WTC11 (cell line): ENCODE measurements at regions not wholly inside any gene's neighbourhood (a gene's known extent, or its start where the extent isn't known, plus 50 kb on each side); places are given as distances from the start of the nearest gene placed in this dataset.

Experiments
- ATAC-seq: fragments of 200-7000 bp; cut with Tn5 transposase; 2 replicates; pipeline ENCODE4 v1.10.0; 2021; ENCODE audit warnings: mild to moderate bottlenecking, moderate library complexity
- CTCF ChIA-PET: fragments of 300-600 bp; sonication (Branson Sonifier 250); formaldehyde crosslinking; loops from one replicate; lab custom pipeline; 2021; ENCODE audit warnings: antibody characterized with exemption; lab: Charles Lee
- POLR2A ChIA-PET: fragments of 350-600 bp; sonication (Branson Sonifier 250); formaldehyde crosslinking; loops from one replicate; lab custom pipeline; 2021; ENCODE audit warnings: antibody characterized with exemption; lab: Charles Lee
- DNase-seq: peaks from one replicate; pipeline ENCODE4 v3.0.0; 2021; ENCODE audit warnings: low spot score
- H3K27ac Mint-ChIP-seq: 2 replicates; pipeline ENCODE4 v1.8.0; 2021; ENCODE audit warnings: mixed read lengths
- H3K27me3 Mint-ChIP-seq: 2 replicates; pipeline ENCODE4 v1.8.0; 2021; ENCODE audit warnings: low read depth, mild to moderate bottlenecking, moderate library complexity, mixed read lengths
- H3K36me3 Mint-ChIP-seq: 2 replicates; pipeline ENCODE4 v1.8.0; 2021; ENCODE audit warnings: mixed read lengths
- H3K4me1 Mint-ChIP-seq: 2 replicates; pipeline ENCODE4 v1.8.0; 2022; ENCODE audit warnings: mixed read lengths
- H3K4me3 Mint-ChIP-seq: 2 replicates; pipeline ENCODE4 v1.8.0; 2021; ENCODE audit warnings: mild to moderate bottlenecking, moderate library complexity, mixed read lengths
- H3K9me3 Mint-ChIP-seq: 2 replicates; pipeline ENCODE4 v1.8.0; 2021; ENCODE audit warnings: mixed read lengths
- EMX1 ChIP-seq: fragments of 250-450 bp; sonication (Bioruptor Pico); IDR thresholded peaks from 2 replicates; pipeline ENCODE4 v1.8.0; 2021; ENCODE audit warnings: mild to moderate bottlenecking
- FOXP1 ChIP-seq: sonication (generic); formaldehyde crosslinking; IDR thresholded peaks from 2 replicates; pipeline ENCODE4 v1.8.0; 2022; ENCODE audit warnings: missing genetic modification reagents, mild to moderate bottlenecking, moderate library complexity, borderline replicate concordance
- GABPB1 ChIP-seq: sonication (generic); formaldehyde crosslinking; IDR thresholded peaks from 2 replicates; pipeline ENCODE4 v1.8.1; 2023; ENCODE audit warnings: mild to moderate bottlenecking, missing genetic modification reagents
- IRF1 ChIP-seq: sonication (generic); formaldehyde crosslinking; IDR thresholded peaks from 2 replicates; pipeline ENCODE4 v1.8.0; 2023; ENCODE audit warnings: missing genetic modification reagents
- JAZF1 ChIP-seq: fragments of 250-450 bp; sonication (Bioruptor Pico); IDR thresholded peaks from 2 replicates; pipeline ENCODE4 v1.9.0; 2021; ENCODE audit warnings: moderate library complexity, mild to moderate bottlenecking, inconsistent platforms
- KAT7 ChIP-seq: sonication (generic); formaldehyde crosslinking; IDR thresholded peaks from 2 replicates; pipeline ENCODE4 v1.8.1; 2023; ENCODE audit warnings: missing genetic modification reagents, mild to moderate bottlenecking, borderline replicate concordance
- MYBL2 ChIP-seq: sonication (generic); formaldehyde crosslinking; IDR thresholded peaks from 2 replicates; pipeline ENCODE4 v1.8.1; 2023; ENCODE audit warnings: mild to moderate bottlenecking, moderate library complexity, missing genetic modification reagents
- NFYB ChIP-seq: sonication (generic); formaldehyde crosslinking; conservative IDR thresholded peaks from 2 replicates; pipeline ENCODE4 v1.8.0; 2022; ENCODE audit warnings: low read depth, missing genetic modification reagents
- RELA ChIP-seq: sonication (generic); formaldehyde crosslinking; IDR thresholded peaks from 2 replicates; pipeline ENCODE4 v1.8.1; 2022; ENCODE audit warnings: missing genetic modification reagents, mild to moderate bottlenecking, borderline replicate concordance
- SMAD4 ChIP-seq: sonication (generic); formaldehyde crosslinking; IDR thresholded peaks from 2 replicates; pipeline ENCODE4 v1.8.0; 2022; ENCODE audit warnings: mild to moderate bottlenecking, missing genetic modification reagents
- TCF7 ChIP-seq: sonication (generic); formaldehyde crosslinking; IDR thresholded peaks from 2 replicates; pipeline ENCODE4 v1.8.0; 2022; ENCODE audit warnings: mild to moderate bottlenecking, low read depth, missing genetic modification reagents, moderate library complexity
- TEAD4 ChIP-seq: sonication (generic); formaldehyde crosslinking; IDR thresholded peaks from 2 replicates; pipeline ENCODE4 v1.8.0; 2022; ENCODE audit warnings: mild to moderate bottlenecking, missing genetic modification reagents
- ZNF121 ChIP-seq: sonication (generic); formaldehyde crosslinking; IDR thresholded peaks from 2 replicates; pipeline ENCODE4 v1.8.0; 2023; ENCODE audit warnings: missing genetic modification reagents
- ZNF219 ChIP-seq: sonication (generic); formaldehyde crosslinking; IDR thresholded peaks from 2 replicates; pipeline ENCODE4 v1.8.0; 2023; ENCODE audit warnings: missing genetic modification reagents, mild to moderate bottlenecking, borderline replicate concordance
- ZNF317 ChIP-seq: sonication (generic); formaldehyde crosslinking; IDR thresholded peaks from 2 replicates; pipeline ENCODE4 v1.8.1; 2023; ENCODE audit warnings: low read depth, mild to moderate bottlenecking, moderate library complexity, missing genetic modification reagents, borderline replicate concordance
- ZNF396 ChIP-seq: fragments of 250-450 bp; sonication (Bioruptor Pico); IDR thresholded peaks from 2 replicates; pipeline ENCODE4 v1.8.0; 2021; ENCODE audit warnings: mild to moderate bottlenecking, moderate library complexity, borderline replicate concordance
- TF ChIP-seq, protein P1 (sequence below): fragments of 250-450 bp; sonication (Bioruptor Pico); IDR thresholded peaks from 2 replicates; pipeline ENCODE4 v1.9.0; 2021; ENCODE audit warnings: mild to moderate bottlenecking, borderline replicate concordance
- TF ChIP-seq, protein P2 (sequence below): fragments of 250-450 bp; sonication (Bioruptor Pico); IDR thresholded peaks from 2 replicates; pipeline ENCODE4 v1.9.0; 2021; ENCODE audit warnings: mild to moderate bottlenecking
- TF ChIP-seq, protein P3 (sequence below): sonication (generic); formaldehyde crosslinking; IDR thresholded peaks from 2 replicates; pipeline ENCODE4 v1.8.0; 2022; ENCODE audit warnings: mild to moderate bottlenecking, missing genetic modification reagents

GRCh38 chr3:160084998-160085397, 96.4 kb downstream of the IL12A start:
- H3K27ac Mint-ChIP-seq: no peak overlapping the region
- H3K4me1 Mint-ChIP-seq: no peaks in the 10 kb centered on the region
- no peak overlapping the region for H3K4me3 Mint-ChIP-seq
- ATAC-seq: no peak
- TF ChIP-seq TEAD4 (no peak), FOXP1 (no peak), ZNF121 (CRISPR knock-in tag) (no peak)
- H3K27me3 Mint-ChIP-seq: no peaks in the 10 kb centered on the region
- peaks cover 27% of the 10 kb centered on the region for H3K9me3 Mint-ChIP-seq
- ChIA-PET POLR2A (no interaction called here), CTCF (no interaction called here)
- peaks cover 7% of the 10 kb centered on the region; the same call in 1 of the 2 replicates for H3K36me3 Mint-ChIP-seq
- no peak for DNase-seq

DNA sequence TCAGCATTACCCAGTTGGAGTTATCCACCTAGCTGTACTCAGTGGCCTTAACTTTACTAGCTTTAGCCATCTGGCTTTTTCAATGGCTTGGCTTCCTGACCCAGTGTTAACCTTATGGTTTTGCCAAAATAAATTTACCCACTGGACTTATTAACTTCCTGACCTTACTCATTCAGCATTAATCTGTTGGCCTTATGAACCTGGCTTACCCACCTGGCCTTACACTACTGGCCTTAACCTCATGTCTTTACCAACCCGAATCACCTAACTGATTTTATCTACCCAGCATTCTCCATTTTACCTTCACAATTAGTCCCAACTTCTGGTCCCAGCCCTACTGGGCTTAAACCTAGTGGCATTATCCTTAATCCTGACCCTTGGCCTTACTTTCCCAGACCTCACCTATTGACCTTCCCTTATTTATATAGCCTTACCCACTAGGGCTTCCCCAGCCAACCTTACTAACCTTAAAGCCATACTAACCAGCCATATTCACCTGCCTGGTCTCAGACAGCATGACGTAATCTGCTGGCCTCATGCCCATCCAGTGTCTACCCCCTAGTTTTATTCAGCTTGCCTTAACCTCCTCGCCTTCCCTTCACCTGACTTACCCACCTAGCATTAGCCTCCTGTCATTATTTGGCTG, 100.0 kb downstream of the IL12A start:
- no peak for TF ChIP-seq EMX1
- TF ChIP-seq SMAD4 (CRISPR knock-in tag): no peak
- TF ChIP-seq NFYB: no peak
- no peak for TF ChIP-seq ZNF219 (CRISPR knock-in tag)
- TF ChIP-seq, protein P1, sequence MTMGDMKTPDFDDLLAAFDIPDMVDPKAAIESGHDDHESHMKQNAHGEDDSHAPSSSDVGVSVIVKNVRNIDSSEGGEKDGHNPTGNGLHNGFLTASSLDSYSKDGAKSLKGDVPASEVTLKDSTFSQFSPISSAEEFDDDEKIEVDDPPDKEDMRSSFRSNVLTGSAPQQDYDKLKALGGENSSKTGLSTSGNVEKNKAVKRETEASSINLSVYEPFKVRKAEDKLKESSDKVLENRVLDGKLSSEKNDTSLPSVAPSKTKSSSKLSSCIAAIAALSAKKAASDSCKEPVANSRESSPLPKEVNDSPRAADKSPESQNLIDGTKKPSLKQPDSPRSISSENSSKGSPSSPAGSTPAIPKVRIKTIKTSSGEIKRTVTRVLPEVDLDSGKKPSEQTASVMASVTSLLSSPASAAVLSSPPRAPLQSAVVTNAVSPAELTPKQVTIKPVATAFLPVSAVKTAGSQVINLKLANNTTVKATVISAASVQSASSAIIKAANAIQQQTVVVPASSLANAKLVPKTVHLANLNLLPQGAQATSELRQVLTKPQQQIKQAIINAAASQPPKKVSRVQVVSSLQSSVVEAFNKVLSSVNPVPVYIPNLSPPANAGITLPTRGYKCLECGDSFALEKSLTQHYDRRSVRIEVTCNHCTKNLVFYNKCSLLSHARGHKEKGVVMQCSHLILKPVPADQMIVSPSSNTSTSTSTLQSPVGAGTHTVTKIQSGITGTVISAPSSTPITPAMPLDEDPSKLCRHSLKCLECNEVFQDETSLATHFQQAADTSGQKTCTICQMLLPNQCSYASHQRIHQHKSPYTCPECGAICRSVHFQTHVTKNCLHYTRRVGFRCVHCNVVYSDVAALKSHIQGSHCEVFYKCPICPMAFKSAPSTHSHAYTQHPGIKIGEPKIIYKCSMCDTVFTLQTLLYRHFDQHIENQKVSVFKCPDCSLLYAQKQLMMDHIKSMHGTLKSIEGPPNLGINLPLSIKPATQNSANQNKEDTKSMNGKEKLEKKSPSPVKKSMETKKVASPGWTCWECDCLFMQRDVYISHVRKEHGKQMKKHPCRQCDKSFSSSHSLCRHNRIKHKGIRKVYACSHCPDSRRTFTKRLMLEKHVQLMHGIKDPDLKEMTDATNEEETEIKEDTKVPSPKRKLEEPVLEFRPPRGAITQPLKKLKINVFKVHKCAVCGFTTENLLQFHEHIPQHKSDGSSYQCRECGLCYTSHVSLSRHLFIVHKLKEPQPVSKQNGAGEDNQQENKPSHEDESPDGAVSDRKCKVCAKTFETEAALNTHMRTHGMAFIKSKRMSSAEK (CRISPR knock-in tag): no peak
- TF ChIP-seq, protein P2, sequence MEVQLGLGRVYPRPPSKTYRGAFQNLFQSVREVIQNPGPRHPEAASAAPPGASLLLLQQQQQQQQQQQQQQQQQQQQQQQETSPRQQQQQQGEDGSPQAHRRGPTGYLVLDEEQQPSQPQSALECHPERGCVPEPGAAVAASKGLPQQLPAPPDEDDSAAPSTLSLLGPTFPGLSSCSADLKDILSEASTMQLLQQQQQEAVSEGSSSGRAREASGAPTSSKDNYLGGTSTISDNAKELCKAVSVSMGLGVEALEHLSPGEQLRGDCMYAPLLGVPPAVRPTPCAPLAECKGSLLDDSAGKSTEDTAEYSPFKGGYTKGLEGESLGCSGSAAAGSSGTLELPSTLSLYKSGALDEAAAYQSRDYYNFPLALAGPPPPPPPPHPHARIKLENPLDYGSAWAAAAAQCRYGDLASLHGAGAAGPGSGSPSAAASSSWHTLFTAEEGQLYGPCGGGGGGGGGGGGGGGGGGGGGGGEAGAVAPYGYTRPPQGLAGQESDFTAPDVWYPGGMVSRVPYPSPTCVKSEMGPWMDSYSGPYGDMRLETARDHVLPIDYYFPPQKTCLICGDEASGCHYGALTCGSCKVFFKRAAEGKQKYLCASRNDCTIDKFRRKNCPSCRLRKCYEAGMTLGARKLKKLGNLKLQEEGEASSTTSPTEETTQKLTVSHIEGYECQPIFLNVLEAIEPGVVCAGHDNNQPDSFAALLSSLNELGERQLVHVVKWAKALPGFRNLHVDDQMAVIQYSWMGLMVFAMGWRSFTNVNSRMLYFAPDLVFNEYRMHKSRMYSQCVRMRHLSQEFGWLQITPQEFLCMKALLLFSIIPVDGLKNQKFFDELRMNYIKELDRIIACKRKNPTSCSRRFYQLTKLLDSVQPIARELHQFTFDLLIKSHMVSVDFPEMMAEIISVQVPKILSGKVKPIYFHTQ (CRISPR knock-in tag): no peak
- no peak for TF ChIP-seq RELA (CRISPR knock-in tag)
- H3K4me1 Mint-ChIP-seq: no peaks in the 10 kb centered on the region
- no peaks in the 10 kb centered on the region for H3K27me3 Mint-ChIP-seq
- ATAC-seq: no peak
- no peaks in the 10 kb centered on the region for H3K36me3 Mint-ChIP-seq
- POLR2A ChIA-PET: no interaction called here
- CTCF ChIA-PET: no interaction called here
- DNase-seq: no peak
- H3K27ac Mint-ChIP-seq: no peak overlapping the region
- H3K4me3 Mint-ChIP-seq: no peak overlapping the region
- peaks cover 10% of the 10 kb centered on the region; the same call in 1 of the 2 replicates for H3K9me3 Mint-ChIP-seq

DNA sequence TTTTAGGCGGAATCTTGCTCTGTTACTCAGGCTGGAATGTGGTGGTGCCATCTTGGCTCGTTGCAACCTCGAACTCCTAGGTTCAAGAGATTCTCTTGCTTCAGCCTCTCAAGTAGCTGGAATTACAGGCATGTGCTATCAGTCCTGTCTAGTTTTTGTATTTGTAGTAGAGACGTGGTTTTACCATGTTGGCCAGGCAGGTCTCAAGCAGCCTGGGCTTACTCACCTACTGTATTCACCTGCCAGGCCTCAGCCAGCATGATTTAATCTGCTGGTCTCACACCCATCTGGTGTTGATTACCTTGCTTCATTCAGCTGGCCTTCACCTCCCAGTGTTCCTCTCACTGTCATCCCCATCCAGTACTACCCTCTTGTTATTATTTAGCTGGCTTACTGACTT, 102.0 kb downstream of the IL12A start:
- POLR2A ChIA-PET: no interaction called here
- DNase-seq: no peak
- no peak for TF ChIP-seq GABPB1
- no peak for TF ChIP-seq FOXP1
- TF ChIP-seq MYBL2 (CRISPR knock-in tag): no peak
- TF ChIP-seq, protein P1 (CRISPR knock-in tag): no peak
- no peak for TF ChIP-seq TCF7 (CRISPR knock-in tag)
- no peak for TF ChIP-seq ZNF219 (CRISPR knock-in tag)
- no peak for TF ChIP-seq JAZF1 (CRISPR knock-in tag)
- TF ChIP-seq KAT7 (CRISPR knock-in tag): no peak
- no peak for TF ChIP-seq ZNF317
- TF ChIP-seq, protein P3, sequence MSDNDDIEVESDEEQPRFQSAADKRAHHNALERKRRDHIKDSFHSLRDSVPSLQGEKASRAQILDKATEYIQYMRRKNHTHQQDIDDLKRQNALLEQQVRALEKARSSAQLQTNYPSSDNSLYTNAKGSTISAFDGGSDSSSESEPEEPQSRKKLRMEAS: no peak
- no peak for TF ChIP-seq ZNF396 (CRISPR knock-in tag)
- no peak for TF ChIP-seq IRF1

More for the DNA sequence above, 102.0 kb downstream of the IL12A start:
- CTCF ChIA-PET: no interaction called here
- H3K9me3 Mint-ChIP-seq: peaks cover 10% of the 10 kb centered on the region; the same call in 1 of the 2 replicates
- no peaks in the 10 kb centered on the region for H3K4me1 Mint-ChIP-seq
- H3K4me3 Mint-ChIP-seq: no peak overlapping the region
- no peaks in the 10 kb centered on the region for H3K27me3 Mint-ChIP-seq
- no peaks in the 10 kb centered on the region for H3K36me3 Mint-ChIP-seq
- ATAC-seq: no peak
- no peak overlapping the region for H3K27ac Mint-ChIP-seq
